Kidney (tissue), 13 donors: ENCODE measurements at regions not wholly inside any gene's neighbourhood (a gene's known extent, or its start where the extent isn't known, plus 50 kb on each side); places are given as distances from the start of the nearest gene placed in this dataset.
"Not testable (repeated sequence)": the region's sequence is repeated elsewhere in the genome, so short reads cannot be mapped to it uniquely, and the experiment has no call there.

Experiments used
- DNase-seq, 5 donors: peaks; one replicate each; pipeline ENCODE4 v3.0.0-alpha.2; 2013 to 2020
- FAIRE-seq: peaks from 2 replicates; lab custom pipeline; 2012; peaks lifted over from hg19 to GRCh38; lab: Jason Lieb, UNC
- H3K27ac ChIP-seq, 2 donors: one replicate each; pipeline ENCODE4 v1.7.0; 2013; ENCODE audit warnings: low read depth in 2 of 2, low read length in 2 of 2, inconsistent platforms in 1 of 2
- H3K27me3 ChIP-seq: one replicate; pipeline ENCODE4 v1.7.1; 2013; ENCODE audit warnings: low read length, inconsistent platforms; ENCODE audit not compliant: control insufficient read depth, insufficient read depth
- H3K36me3 ChIP-seq, 3 donors: one replicate each; pipeline versions ENCODE4 v1.7.0 to v1.7.1; 2013; ENCODE audit warnings: low read length in 3 of 3, control low read depth in 1 of 3, inconsistent platforms in 1 of 3; ENCODE audit not compliant: insufficient read depth in 3 of 3, control insufficient read depth in 2 of 3
- H3K4me1 ChIP-seq, 3 donors: one replicate each; pipeline versions ENCODE4 v1.7.0 to v1.7.1; 2013; ENCODE audit warnings: low read length in 3 of 3, inconsistent platforms in 1 of 3, low read depth in 1 of 3; ENCODE audit not compliant: control insufficient read depth in 2 of 3, insufficient read depth in 2 of 3
- H3K4me3 ChIP-seq, 3 donors: one replicate each; pipeline versions ENCODE4 v1.7.0 to v1.8.1; 2013; ENCODE audit warnings: low read length in 3 of 3, control low read depth in 1 of 3, inconsistent platforms in 1 of 3
- H3K9ac ChIP-seq, 3 donors: one replicate each; pipeline versions ENCODE4 v1.7.0 to v1.7.1; 2013; ENCODE audit warnings: low read length in 3 of 3, control low read depth in 1 of 3, inconsistent platforms in 1 of 3
- H3K9me3 ChIP-seq, 3 donors: one replicate each; pipeline versions ENCODE4 v1.7.0 to v1.7.1; 2013; ENCODE audit warnings: low read length in 3 of 3, control low read depth in 1 of 3, inconsistent platforms in 1 of 3; ENCODE audit not compliant: control insufficient read depth in 2 of 3, insufficient read depth in 1 of 3
- CTCF ChIP-seq: IDR thresholded peaks from 3 replicates; pipeline ENCODE4 v1.5.1; 2012; ENCODE audit warnings: mild to moderate bottlenecking, moderate library complexity, borderline replicate concordance; ENCODE audit not compliant: insufficient read depth; ENCODE audit errors: extremely low read depth
- intact Hi-C: fragments of 100-400 bp; cut with DNase I; formaldehyde crosslinking; loops from one replicate; pipeline ENCODE4 v1.11.1; 2022
- donor health status: control.
- donor health status: control.
- donor health status: control.
- donor health status: control.
- donor health status: control.
- donor health status: DM: yes; HTN: yes; CAD: no.
- donor health status: Normal renal cell carcinoma (clear cell type).

- H3K4me3 ChIP-seq, intact Hi-C loops, H3K27ac ChIP-seq, H3K9ac ChIP-seq, H3K9me3 ChIP-seq, FAIRE-seq, H3K27me3 ChIP-seq, H3K4me1 ChIP-seq, H3K36me3 ChIP-seq: not testable (repeated sequence)
- peak in 1 of 5 donors; percentile 36 for DNase-seq
Measured at GRCh38 chrX:83749736-83750135, 111.2 kb upstream of the CYLC1 start.

GRCh38 chrX:83750451-83750850 lies 110.5 kb upstream of the CYLC1 start:
- intact Hi-C loops, DNase-seq, H3K9ac ChIP-seq, H3K9me3 ChIP-seq, H3K36me3 ChIP-seq, H3K27me3 ChIP-seq, FAIRE-seq, H3K27ac ChIP-seq, H3K4me1 ChIP-seq, H3K4me3 ChIP-seq: not testable (repeated sequence)

GRCh38 chrX:83759872-83760271 lies 101.1 kb upstream of the CYLC1 start:
- H3K4me1 ChIP-seq: no peaks in the 10 kb centered on the region
- H3K9me3 ChIP-seq: no peaks in the 10 kb centered on the region
- no peak overlapping the region for H3K9ac ChIP-seq
- FAIRE-seq (peak; percentile 56), DNase-seq (peak in 2 of 5 donors; percentile 24 to 43)
- no peak overlapping the region for H3K27ac ChIP-seq
- peak; percentile 26 for TF ChIP-seq CTCF
- intact Hi-C loops: no loop called here
- H3K4me3 ChIP-seq: no peak overlapping the region
- H3K27me3 ChIP-seq: no peaks in the 10 kb centered on the region
- H3K36me3 ChIP-seq: no peaks in the 10 kb centered on the region

- FAIRE-seq (no peak), DNase-seq (no peak)
- TF ChIP-seq CTCF: no peak
- H3K4me1 ChIP-seq: no peaks in the 10 kb centered on the region
- no peaks in the 10 kb centered on the region for H3K27me3 ChIP-seq
- intact Hi-C loops: no loop called here
- no peaks in the 10 kb centered on the region for H3K9me3 ChIP-seq
- no peak overlapping the region for H3K27ac ChIP-seq
- no peak overlapping the region for H3K9ac ChIP-seq
- no peaks in the 10 kb centered on the region for H3K36me3 ChIP-seq
- no peak overlapping the region for H3K4me3 ChIP-seq
Measured at GRCh38 chrX:83771664-83772063, 89.3 kb upstream of the CYLC1 start.
